ENCODE measurements at regions not wholly inside any gene's neighbourhood (a gene's known extent, or its start where the extent isn't known, plus 50 kb on each side); places are given as distances from the start of the nearest gene placed in this dataset.

GRCh38 chr6:79431537-79431933 is 105.7 kb downstream of the LCA5 start:
- Mint-ChIP-seq H3K27me3 (no peaks in the 10 kb centered on the region), H3K4me1 (no peaks in the 10 kb centered on the region), H3K27ac (no peak overlapping the region), H3K4me3 (no peak overlapping the region), H3K9me3 (ENCODE audit: low read depth) (no peaks in the 10 kb centered on the region), H3K36me3 (ENCODE audit: low read depth) (no peaks in the 10 kb centered on the region)
- ATAC-seq: no peak
- ChIA-PET POLR2A (no interaction called here), CTCF (interaction anchor here (1.3 kb wide), 1 partner anchor 12 kb away, joined by 3 read pairs; no protein-coding TSS in a partner anchor)
- intact Hi-C loops (cut with DNase I, micrococcal nuclease): no loop called here
- no peak for DNase-seq

- ATAC-seq: no peak
- Mint-ChIP-seq H3K4me3 (no peak overlapping the region), H3K27me3 (no peaks in the 10 kb centered on the region), H3K27ac (no peak overlapping the region), H3K9me3 (ENCODE audit: low read depth) (no peaks in the 10 kb centered on the region), H3K36me3 (ENCODE audit: low read depth) (no peaks in the 10 kb centered on the region), H3K4me1 (no peaks in the 10 kb centered on the region)
- intact Hi-C loops (cut with DNase I, micrococcal nuclease): no loop called here
- DNase-seq: no peak
- ChIA-PET CTCF (interaction anchor here (1.3 kb wide), 1 partner anchor 11 kb away, joined by 3 read pairs; no protein-coding TSS in a partner anchor), POLR2A (no interaction called here)
These were observed 106.2 kb downstream of the LCA5 start for GRCh38 chr6:79430913-79431536.

- intact Hi-C loops (cut with DNase I, micrococcal nuclease): no loop called here
- DNase-seq (no peak), ATAC-seq (no peak)
- POLR2A ChIA-PET: no interaction called here
- no peaks in the 10 kb centered on the region for H3K9me3 Mint-ChIP-seq (ENCODE audit: low read depth)
- no peak overlapping the region for H3K4me3 Mint-ChIP-seq
- H3K36me3 Mint-ChIP-seq (ENCODE audit: low read depth): no peaks in the 10 kb centered on the region
- no peaks in the 10 kb centered on the region for H3K4me1 Mint-ChIP-seq
- H3K27me3 Mint-ChIP-seq: peaks cover 2% of the 10 kb centered on the region
- CTCF ChIA-PET: no interaction called here
- H3K27ac Mint-ChIP-seq: no peak overlapping the region
These were observed 109.5 kb downstream of the LCA5 start for GRCh38 chr6:79427721-79428120.

GRCh38 chr6:79426625-79427278 is 110.5 kb downstream of the LCA5 start:
- POLR2A ChIA-PET: no interaction called here
- no peak for ATAC-seq
- H3K27ac Mint-ChIP-seq: no peak overlapping the region
- H3K9me3 Mint-ChIP-seq (ENCODE audit: low read depth): no peaks in the 10 kb centered on the region
- intact Hi-C loops (cut with DNase I, micrococcal nuclease): no loop called here
- CTCF ChIA-PET: no interaction called here
- no peaks in the 10 kb centered on the region for H3K4me1 Mint-ChIP-seq
- no peaks in the 10 kb centered on the region for H3K36me3 Mint-ChIP-seq (ENCODE audit: low read depth)
- H3K4me3 Mint-ChIP-seq: no peak overlapping the region
- DNase-seq: no peak
- peaks cover 2% of the 10 kb centered on the region for H3K27me3 Mint-ChIP-seq

- ATAC-seq (no peak), DNase-seq (no peak)
- ChIA-PET POLR2A (no interaction called here), CTCF (interaction anchor here (0.6 kb wide), 1 partner anchor 175 kb away, joined by 3 read pairs; no protein-coding TSS in a partner anchor)
- no peaks in the 10 kb centered on the region for H3K4me1 Mint-ChIP-seq
- no peaks in the 10 kb centered on the region for H3K9me3 Mint-ChIP-seq (ENCODE audit: low read depth)
- no peaks in the 10 kb centered on the region for H3K36me3 Mint-ChIP-seq (ENCODE audit: low read depth)
- peaks cover 2% of the 10 kb centered on the region for H3K27me3 Mint-ChIP-seq
- intact Hi-C loops (cut with DNase I, micrococcal nuclease): no loop called here
- H3K4me3 Mint-ChIP-seq: no peak overlapping the region
- H3K27ac Mint-ChIP-seq: no peak overlapping the region
These were observed 111.5 kb downstream of the LCA5 start for GRCh38 chr6:79425589-79426311.

GRCh38 chr6:79423216-79423615 is 114.0 kb downstream of the LCA5 start:
- POLR2A ChIA-PET: no interaction called here
- H3K4me3 Mint-ChIP-seq: no peak overlapping the region
- H3K9me3 Mint-ChIP-seq (ENCODE audit: low read depth): no peaks in the 10 kb centered on the region
- H3K4me1 Mint-ChIP-seq: no peaks in the 10 kb centered on the region
- no peak for DNase-seq
- H3K27me3 Mint-ChIP-seq: peaks cover 4% of the 10 kb centered on the region
- CTCF ChIA-PET: no interaction called here
- ATAC-seq: no peak
- intact Hi-C loops (cut with DNase I, micrococcal nuclease): no loop called here
- no peak overlapping the region for H3K27ac Mint-ChIP-seq
- no peaks in the 10 kb centered on the region for H3K36me3 Mint-ChIP-seq (ENCODE audit: low read depth)

- intact Hi-C loops (cut with DNase I, micrococcal nuclease): no loop called here
- DNase-seq (no peak), ATAC-seq (no peak)
- Mint-ChIP-seq H3K9me3 (ENCODE audit: low read depth) (no peaks in the 10 kb centered on the region), H3K36me3 (ENCODE audit: low read depth) (no peaks in the 10 kb centered on the region), H3K27me3 (peaks cover 4% of the 10 kb centered on the region), H3K4me1 (no peaks in the 10 kb centered on the region), H3K4me3 (no peak overlapping the region), H3K27ac (no peak overlapping the region)
- ChIA-PET POLR2A (no interaction called here), CTCF (no interaction called here)
These were observed 114.6 kb downstream of the LCA5 start for GRCh38 chr6:79422666-79423065.

- Mint-ChIP-seq H3K27ac (no peak overlapping the region), H3K27me3 (peaks cover 4% of the 10 kb centered on the region), H3K4me3 (no peak overlapping the region), H3K36me3 (ENCODE audit: low read depth) (no peaks in the 10 kb centered on the region), H3K9me3 (ENCODE audit: low read depth) (no peaks in the 10 kb centered on the region), H3K4me1 (no peaks in the 10 kb centered on the region)
- ChIA-PET CTCF (no interaction called here), POLR2A (no interaction called here)
- DNase-seq (no peak), ATAC-seq (peak; percentile 33)
- intact Hi-C loops (cut with DNase I, micrococcal nuclease): no loop called here
These were observed 115.3 kb downstream of the LCA5 start for GRCh38 chr6:79421707-79422484.

GRCh38 chr6:79421001-79421411 is 116.2 kb downstream of the LCA5 start:
- ChIA-PET CTCF (no interaction called here), POLR2A (no interaction called here)
- no peaks in the 10 kb centered on the region for H3K4me1 Mint-ChIP-seq
- DNase-seq: no peak
- H3K27me3 Mint-ChIP-seq: peaks cover 4% of the 10 kb centered on the region
- intact Hi-C loops (cut with DNase I, micrococcal nuclease): no loop called here
- no peaks in the 10 kb centered on the region for H3K36me3 Mint-ChIP-seq (ENCODE audit: low read depth)
- H3K27ac Mint-ChIP-seq: no peak overlapping the region
- ATAC-seq: no peak
- no peak overlapping the region for H3K4me3 Mint-ChIP-seq
- H3K9me3 Mint-ChIP-seq (ENCODE audit: low read depth): no peaks in the 10 kb centered on the region

GRCh38 chr6:79420054-79420453 is 117.2 kb downstream of the LCA5 start:
- Mint-ChIP-seq H3K27me3 (peaks cover 2% of the 10 kb centered on the region), H3K36me3 (ENCODE audit: low read depth) (no peaks in the 10 kb centered on the region), H3K9me3 (ENCODE audit: low read depth) (no peaks in the 10 kb centered on the region), H3K4me3 (no peak overlapping the region), H3K27ac (no peak overlapping the region), H3K4me1 (no peaks in the 10 kb centered on the region)
- intact Hi-C loops (cut with DNase I, micrococcal nuclease): no loop called here
- POLR2A ChIA-PET: no interaction called here
- ATAC-seq (no peak), DNase-seq (no peak)
- CTCF ChIA-PET: interaction anchor here (1.1 kb wide), 1 partner anchor 11 kb away, joined by 3 read pairs; no protein-coding TSS in a partner anchor

GRCh38 chr6:79416931-79417330 is 120.3 kb downstream of the LCA5 start:
- H3K27me3 Mint-ChIP-seq: peaks cover 2% of the 10 kb centered on the region
- intact Hi-C loops (cut with DNase I, micrococcal nuclease): no loop called here
- DNase-seq (no peak), ATAC-seq (no peak)
- H3K36me3 Mint-ChIP-seq (ENCODE audit: low read depth): no peaks in the 10 kb centered on the region
- no peak overlapping the region for H3K4me3 Mint-ChIP-seq
- ChIA-PET POLR2A (no interaction called here), CTCF (no interaction called here)
- no peaks in the 10 kb centered on the region for H3K4me1 Mint-ChIP-seq
- no peaks in the 10 kb centered on the region for H3K9me3 Mint-ChIP-seq (ENCODE audit: low read depth)
- no peak overlapping the region for H3K27ac Mint-ChIP-seq
